ENCODE measurements at regions not wholly inside any gene's neighbourhood (a gene's known extent, or its start where the extent isn't known, plus 50 kb on each side); places are given as distances from the start of the nearest gene placed in this dataset.

- no TSS peak for BruUV-seq (replicated peaks)
- intact Hi-C loops (cut with micrococcal nuclease), result no loop called here
- CTCF ChIA-PET, result no interaction called here
These were observed 110.5 kb downstream of the SNX18 start for GRCh38 chr5:54628050-54628449.

More at GRCh38 chr5:54628050-54628449, 110.5 kb downstream of the SNX18 start:
- no peak overlapping the region for H3K4me2 ChIP-seq (ENCODE audit: low read length)
- no peaks in the 10 kb centered on the region for H4K20me1 ChIP-seq (ENCODE audit: insufficient read depth)
- H3K4me1 ChIP-seq (ENCODE audit: control insufficient read depth in 1 of 2, insufficient read depth in 2 of 2, low read length in 2 of 2), result no peaks in the 10 kb centered on the region
- TF ChIP-seq TCF7L2 (IDR thresholded peaks at IDR 0.05; ENCODE audit: borderline replicate concordance, extremely low read depth, insufficient read depth, insufficient read length), result no peak
- no peak for TF ChIP-seq ZNF274 (IDR thresholded peaks at IDR 0.05; ENCODE audit: low read depth, low read length)
- no peak for TF ChIP-seq REST (IDR thresholded peaks at IDR 0.05; ENCODE audit: low read depth)
- no peak for TF ChIP-seq MAX (IDR thresholded peaks at IDR 0.05)
- no peak for TF ChIP-seq SIN3A (IDR thresholded peaks at IDR 0.05; ENCODE audit: low read depth)
- no peak for DNase-seq (ENCODE audit: low read depth, low spot score)
- H3K79me2 ChIP-seq (ENCODE audit: insufficient read depth, low read length), result no peaks in the 10 kb centered on the region
- ATAC-seq, result no peak
- H3K27me3 ChIP-seq (ENCODE audit: insufficient read depth, low read length), result 0 out of 2 replicates have a peak, but pooled peaks cover 8% of the 10 kb centered on the region
- H3K27ac ChIP-seq (ENCODE audit: low read depth, low read length), result no peak overlapping the region
- H3K9me3 ChIP-seq (ENCODE audit: control insufficient read depth in 1 of 2, insufficient read depth in 1 of 2, low read depth in 1 of 2, low read length in 2 of 2), result no peaks in the 10 kb centered on the region
- no peak overlapping the region for H3K4me3 ChIP-seq (replicated peaks in 1 of 2; ENCODE audit: low read depth in 1 of 2, low read length in 2 of 2)
- H3K9me2 ChIP-seq (ENCODE audit: insufficient read depth), result no peaks in the 10 kb centered on the region
- no peak overlapping the region for H2AFZ ChIP-seq (ENCODE audit: low read depth, low read length, poor library complexity, severe bottlenecking)
- POLR2A ChIA-PET, result no interaction called here
- no peaks in the 10 kb centered on the region for H3K36me3 ChIP-seq (ENCODE audit: control insufficient read depth in 1 of 2, insufficient read depth in 2 of 2, low read length in 2 of 2)
- RAD21 ChIA-PET (ENCODE audit: low non-redundant PET in 1 of 2, low total read pairs in 2 of 2, uncharacterized antibody in 2 of 2, unreplicated experiment in 2 of 2), result no interaction called here
- H3K9ac ChIP-seq (ENCODE audit: low read length), result no peak overlapping the region

Data from HCT116 (cell line).